NCI-H748 treated with DMSO at 0.1 percent for 48 hours (cell line): ENCODE measurements at regions not wholly inside any gene's neighbourhood (a gene's known extent, or its start where the extent isn't known, plus 50 kb on each side); places are given as distances from the start of the nearest gene placed in this dataset.
A peak's percentile ranks its signal among the peaks of the same experiment; 100 is the strongest.

ENCODE experiments used
- DNase-seq: peaks from one replicate; lab custom pipeline; 2025; lab: John Stamatoyannopoulos, UW

- DNase-seq: no peak
These were observed 773.8 kb downstream of the MECOM start for GRCh38 chr3:168889666-168890065.

- no peak for DNase-seq
These were observed 774.7 kb downstream of the MECOM start for GRCh38 chr3:168888781-168889180.

- no peak for DNase-seq
These were observed 778.5 kb downstream of the MECOM start for GRCh38 chr3:168885028-168885427.

GRCh38 chr3:168884353-168884903, 779.1 kb downstream of the MECOM start:
- DNase-seq: no peak

GRCh38 chr3:168883145-168883544, 780.4 kb downstream of the MECOM start:
- no peak for DNase-seq

- DNase-seq: no peak
These were observed 781.7 kb downstream of the MECOM start for GRCh38 chr3:168881804-168882203.

GRCh38 chr3:168878655-168879054, 782.9 kb upstream of the GOLIM4 start:
- DNase-seq: no peak

- peak; percentile 11 for DNase-seq
These were observed 782.2 kb upstream of the GOLIM4 start for GRCh38 chr3:168877899-168878298.

GRCh38 chr3:168876346-168877035, 780.8 kb upstream of the GOLIM4 start:
- no peak for DNase-seq

GRCh38 chr3:168872826-168873225, 777.1 kb upstream of the GOLIM4 start:
- no peak for DNase-seq

- DNase-seq: no peak
These were observed 775.2 kb upstream of the GOLIM4 start for GRCh38 chr3:168870892-168871291.

GRCh38 chr3:168865022-168865551, 769.4 kb upstream of the GOLIM4 start:
- no peak for DNase-seq

GRCh38 chr3:168864107-168865021, 768.6 kb upstream of the GOLIM4 start:
- no peak for DNase-seq

- no peak for DNase-seq
These were observed 767.8 kb upstream of the GOLIM4 start for GRCh38 chr3:168863561-168863960.

- DNase-seq: no peak
These were observed 766.7 kb upstream of the GOLIM4 start for GRCh38 chr3:168862466-168862865.

- no peak for DNase-seq
These were observed 764.9 kb upstream of the GOLIM4 start for GRCh38 chr3:168860592-168860991.

- DNase-seq: no peak
These were observed 764.3 kb upstream of the GOLIM4 start for GRCh38 chr3:168860028-168860427.

GRCh38 chr3:168859574-168859973, 763.9 kb upstream of the GOLIM4 start:
- no peak for DNase-seq

GRCh38 chr3:168859143-168859542, 763.4 kb upstream of the GOLIM4 start:
- DNase-seq: no peak

- no peak for DNase-seq
These were observed 762.6 kb upstream of the GOLIM4 start for GRCh38 chr3:168858327-168858726.

- no peak for DNase-seq
These were observed 754.4 kb upstream of the GOLIM4 start for GRCh38 chr3:168850109-168850508.

- DNase-seq: no peak
These were observed 751.7 kb upstream of the GOLIM4 start for GRCh38 chr3:168847291-168847883.
